ENCODE measurements at regions not wholly inside any gene's neighbourhood (a gene's known extent, or its start where the extent isn't known, plus 50 kb on each side); places are given as distances from the start of the nearest gene placed in this dataset.
"Not testable (repeated sequence)": the region's sequence is repeated elsewhere in the genome, so short reads cannot be mapped to it uniquely, and the experiment has no call there.

DNA sequence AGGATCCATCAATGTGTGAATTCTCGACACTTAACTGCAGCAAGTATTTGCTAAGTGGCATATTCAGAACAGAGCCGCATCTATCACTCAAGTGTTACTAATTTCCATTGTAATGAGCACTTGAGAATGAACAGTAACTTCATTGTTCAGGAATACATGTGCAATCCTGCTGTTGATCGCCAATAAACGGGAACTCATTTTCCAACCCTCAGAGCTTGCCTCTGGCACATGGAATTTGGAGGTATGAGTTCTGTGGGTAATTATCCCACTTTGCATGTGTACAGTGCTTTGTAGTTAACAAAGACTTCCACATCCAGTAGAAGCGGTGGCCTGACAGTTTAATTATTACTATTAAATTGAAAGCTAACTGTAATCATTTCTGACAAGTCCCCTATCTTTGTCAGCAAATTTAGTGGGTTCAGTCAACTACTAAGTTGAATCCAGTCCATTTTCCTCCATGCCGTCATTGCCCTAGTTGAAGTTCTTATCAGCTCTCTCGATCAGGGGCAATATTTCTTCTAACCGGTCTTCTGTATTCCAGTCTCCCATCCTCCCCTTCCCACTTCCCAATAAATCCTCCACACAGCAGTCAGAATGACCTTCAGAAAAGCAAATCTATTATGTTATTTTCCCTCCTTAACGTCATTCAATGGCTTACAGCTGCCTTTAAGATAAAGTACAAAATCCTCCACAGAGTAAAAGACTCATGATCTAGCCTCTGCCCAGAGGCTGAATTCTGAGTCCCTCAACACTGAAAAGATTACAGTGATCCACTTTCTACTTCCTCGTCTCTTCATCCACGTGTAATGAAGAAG, 62.4 kb upstream of the GBA3 start:
- not testable (repeated sequence) for DNase-seq

GRCh38 chr4:22631167-22631566, 61.6 kb upstream of the GBA3 start:
- not testable (repeated sequence) for DNase-seq

GRCh38 chr4:22634541-22635181, 58.1 kb upstream of the GBA3 start:
- no peak for DNase-seq

DNA sequence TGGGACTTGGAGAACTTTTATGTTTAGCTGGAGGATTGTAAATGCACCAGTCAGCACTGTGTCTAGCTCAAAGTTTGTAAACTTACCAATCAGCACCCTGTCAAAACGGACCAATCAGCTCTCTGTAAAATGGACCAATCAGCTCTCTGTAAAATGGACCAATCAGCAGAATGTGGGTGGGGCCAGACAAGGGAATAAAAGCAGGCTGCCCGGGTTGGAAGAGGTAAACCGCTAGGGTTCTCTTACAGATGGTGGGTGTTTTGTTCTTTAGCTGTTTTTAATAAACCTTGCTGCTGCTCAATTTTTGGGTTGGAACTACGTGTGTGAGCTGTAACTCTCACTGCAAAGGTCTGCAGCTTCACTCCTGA, 57.6 kb upstream of the GBA3 start:
- not testable (repeated sequence) for DNase-seq

- DNase-seq, result no peak
Observed at GRCh38 chr4:22635692-22636091, 57.0 kb upstream of the GBA3 start.

- no peak for DNase-seq
Observed at GRCh38 chr4:22637306-22637705, 55.4 kb upstream of the GBA3 start.
